Gastrocnemius medialis (tissue), 4 donors: ENCODE measurements at regions not wholly inside any gene's neighbourhood (a gene's known extent, or its start where the extent isn't known, plus 50 kb on each side); places are given as distances from the start of the nearest gene placed in this dataset.

Experiments
- ATAC-seq, 2 donors: fragments of 150-250 bp; one replicate each; pipeline ENCODE4 v1.9.1; 2016
- DNase-seq, 2 donors: peaks; one replicate each; pipeline ENCODE4 v3.0.0-alpha.2; 2019
- H3K27ac ChIP-seq, 4 donors: fragments of 200-600 bp; sonication (generic); 1 replicate in 1 of 4; 2 replicates in 3 of 4; pipeline ENCODE4 v1.5.1; 2016 to 2018; ENCODE audit warnings: mild to moderate bottlenecking in 2 of 4, moderate library complexity in 1 of 4
- H3K27me3 ChIP-seq, 3 donors: fragments of 200-600 bp; sonication (generic) in 2 of 3; 1 replicate in 1 of 3; 2 replicates in 2 of 3; pipeline versions ENCODE4 v1.5.1 to v1.6.0; 2016 to 2019; ENCODE audit warnings: mild to moderate bottlenecking in 1 of 3, moderate library complexity in 1 of 3
- H3K36me3 ChIP-seq, 2 donors: fragments of 200-600 bp; sonication (generic) in 1 of 2; one replicate each; pipeline ENCODE4 v1.5.1; 2017 to 2018
- H3K4me1 ChIP-seq, 2 donors: fragments of 200-600 bp; sonication (generic) in 1 of 2; one replicate each; pipeline ENCODE4 v1.5.1; 2016 to 2017; ENCODE audit warnings: mild to moderate bottlenecking in 2 of 2
- H3K4me3 ChIP-seq, 4 donors: fragments of 200-600 bp; sonication (generic) in 3 of 4; 1 replicate in 1 of 4; 2 replicates in 3 of 4; pipeline ENCODE4 v1.5.1; 2016 to 2019; ENCODE audit warnings: mild to moderate bottlenecking in 2 of 4
- H3K9me3 ChIP-seq, 3 donors: fragments of 200-600 bp; sonication (generic) in 2 of 3; 1 replicate in 1 of 3; 2 replicates in 2 of 3; pipeline ENCODE4 v1.5.1; 2016 to 2019
- POLR2A ChIP-seq, 2 donors: fragments of 450-650 bp; IDR thresholded peaks; one replicate each; pipeline ENCODE4 v1.6.1; 2017; ENCODE audit warnings: antibody characterized with exemption in 2 of 2, mild to moderate bottlenecking in 2 of 2, moderate library complexity in 2 of 2
- in situ Hi-C, 4 donors: fragments of 200-750 bp; cut with MboI; loops; one replicate each; pipeline versions ENCODE4 v1.15.0 to v1.8.0; 2017; ENCODE audit warnings: low sequenced_read_pairs in 4 of 4
- intact Hi-C: fragments of 100-400 bp; cut with DNase I; formaldehyde crosslinking; loops from one replicate; pipeline ENCODE4 v1.15.1; 2023; ENCODE audit warnings: low total_unique reads
- TF ChIP-seq, protein P1 (sequence below), 5 experiments: fragments of 450-650 bp in 3 of 5; fragments of 200-600 bp in 2 of 5; sonication (generic) in 2 of 5; IDR thresholded peaks in 4 of 5; conservative IDR thresholded peaks in 1 of 5; 1 replicate in 4 of 5; 2 replicates in 1 of 5; pipeline ENCODE4 v1.5.1; 2016 to 2019; ENCODE audit warnings: antibody characterized with exemption in 5 of 5, mild to moderate bottlenecking in 3 of 5, moderate library complexity in 3 of 5

DNA sequence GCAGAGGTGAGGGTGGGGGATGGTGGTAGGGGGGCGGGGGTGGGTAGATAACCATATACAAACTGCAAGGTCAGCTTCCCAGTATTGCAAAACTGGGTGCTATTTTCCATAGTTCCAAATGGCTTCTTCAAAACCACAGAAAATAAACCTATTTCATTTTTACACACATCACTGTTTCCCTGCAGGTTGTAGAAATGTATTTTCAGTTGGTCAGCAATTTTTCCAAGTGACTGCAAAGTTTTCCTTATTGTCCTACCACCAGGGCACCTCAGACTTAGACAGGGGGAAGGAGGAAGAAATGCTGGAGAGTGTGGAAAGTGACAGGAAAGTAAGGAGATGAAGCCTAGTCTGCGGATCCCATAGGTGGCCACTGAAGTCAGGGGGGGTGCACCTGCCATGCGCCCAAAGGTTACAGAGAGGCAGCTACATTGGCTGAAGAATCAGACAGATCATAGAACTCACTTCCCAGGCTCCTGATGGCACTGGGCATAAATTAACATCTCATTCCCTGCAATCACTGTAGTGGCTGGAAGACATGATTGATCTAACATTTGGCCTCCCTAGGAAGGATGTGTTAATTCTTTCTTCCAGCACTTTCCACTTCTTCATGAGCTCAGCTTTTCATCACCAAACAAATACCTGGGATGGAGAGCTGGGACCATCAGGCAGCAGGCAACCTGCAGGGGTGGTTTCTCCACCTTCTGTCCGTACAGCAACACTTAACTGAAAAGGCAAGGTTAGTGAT is 402.0 kb downstream of the HNRNPD start:
- DNase-seq = no peak
- ATAC-seq = no peak
- TF ChIP-seq, protein P1, sequence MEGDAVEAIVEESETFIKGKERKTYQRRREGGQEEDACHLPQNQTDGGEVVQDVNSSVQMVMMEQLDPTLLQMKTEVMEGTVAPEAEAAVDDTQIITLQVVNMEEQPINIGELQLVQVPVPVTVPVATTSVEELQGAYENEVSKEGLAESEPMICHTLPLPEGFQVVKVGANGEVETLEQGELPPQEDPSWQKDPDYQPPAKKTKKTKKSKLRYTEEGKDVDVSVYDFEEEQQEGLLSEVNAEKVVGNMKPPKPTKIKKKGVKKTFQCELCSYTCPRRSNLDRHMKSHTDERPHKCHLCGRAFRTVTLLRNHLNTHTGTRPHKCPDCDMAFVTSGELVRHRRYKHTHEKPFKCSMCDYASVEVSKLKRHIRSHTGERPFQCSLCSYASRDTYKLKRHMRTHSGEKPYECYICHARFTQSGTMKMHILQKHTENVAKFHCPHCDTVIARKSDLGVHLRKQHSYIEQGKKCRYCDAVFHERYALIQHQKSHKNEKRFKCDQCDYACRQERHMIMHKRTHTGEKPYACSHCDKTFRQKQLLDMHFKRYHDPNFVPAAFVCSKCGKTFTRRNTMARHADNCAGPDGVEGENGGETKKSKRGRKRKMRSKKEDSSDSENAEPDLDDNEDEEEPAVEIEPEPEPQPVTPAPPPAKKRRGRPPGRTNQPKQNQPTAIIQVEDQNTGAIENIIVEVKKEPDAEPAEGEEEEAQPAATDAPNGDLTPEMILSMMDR (IDR thresholded peaks at IDR 0.05 in 4 of 5, conservative IDR thresholded peaks at IDR 0.05 in 1 of 5) = no peak
- TF ChIP-seq POLR2A (IDR thresholded peaks at IDR 0.05) = no peak
- intact Hi-C loops (no loop called here), in situ Hi-C loops (no loop called here)
- no peaks in the 10 kb centered on the region for H3K27me3 ChIP-seq
- H3K9me3 ChIP-seq = no peaks in the 10 kb centered on the region
- no peak overlapping the region for H3K27ac ChIP-seq
- H3K36me3 ChIP-seq = no peaks in the 10 kb centered on the region
- H3K4me1 ChIP-seq = no peaks in the 10 kb centered on the region
- no peak overlapping the region for H3K4me3 ChIP-seq

DNA sequence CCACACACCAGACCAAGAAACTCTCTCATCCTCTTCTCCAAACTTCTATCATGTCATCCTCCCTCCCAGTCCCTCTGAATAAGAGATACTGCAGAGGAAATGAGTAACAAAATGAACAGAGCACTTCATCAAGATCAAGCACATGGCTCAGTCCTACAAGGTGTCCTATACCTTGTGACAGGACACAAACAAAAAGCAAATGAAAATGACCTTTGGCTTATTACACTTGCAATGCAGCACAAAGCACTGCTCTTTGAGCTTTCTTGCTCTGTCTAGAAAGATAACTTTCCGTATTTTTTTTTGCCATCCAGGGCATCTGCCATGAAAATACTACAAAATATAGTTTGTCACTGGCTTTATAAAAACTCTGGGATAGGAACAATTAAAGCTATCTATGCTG is 402.7 kb downstream of the HNRNPD start:
- intact Hi-C loops (no loop called here), in situ Hi-C loops (no loop called here)
- H3K4me3 ChIP-seq = no peak overlapping the region
- TF ChIP-seq, protein P1 (IDR thresholded peaks at IDR 0.05 in 4 of 5, conservative IDR thresholded peaks at IDR 0.05 in 1 of 5) = no peak
- no peak for TF ChIP-seq POLR2A (IDR thresholded peaks at IDR 0.05)
- ATAC-seq (no peak), DNase-seq (no peak)
- no peaks in the 10 kb centered on the region for H3K4me1 ChIP-seq
- no peaks in the 10 kb centered on the region for H3K36me3 ChIP-seq
- H3K27me3 ChIP-seq = no peaks in the 10 kb centered on the region
- H3K27ac ChIP-seq = no peak overlapping the region
- H3K9me3 ChIP-seq = no peaks in the 10 kb centered on the region

DNA sequence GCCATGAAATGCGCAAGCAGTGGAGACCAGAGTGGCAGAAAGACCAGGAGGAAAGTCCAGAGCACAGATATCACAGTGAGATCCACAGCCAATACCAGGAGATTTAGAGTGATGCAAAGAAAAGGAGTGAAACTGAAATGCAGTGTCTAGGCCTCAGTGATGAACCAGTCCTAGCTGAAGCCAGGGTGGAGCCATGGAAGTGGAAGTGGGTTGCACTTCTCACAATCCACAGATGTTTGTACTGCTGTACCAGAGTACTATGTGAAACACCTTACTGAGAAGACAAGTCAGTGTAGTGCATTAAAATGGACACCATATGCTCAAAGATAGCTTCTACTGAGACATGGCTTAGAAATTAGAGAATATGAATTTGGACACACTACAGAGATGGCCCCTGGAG is 403.3 kb downstream of the HNRNPD start:
- intact Hi-C loops (no loop called here), in situ Hi-C loops (no loop called here)
- no peak overlapping the region for H3K4me3 ChIP-seq
- no peaks in the 10 kb centered on the region for H3K36me3 ChIP-seq
- no peaks in the 10 kb centered on the region for H3K27me3 ChIP-seq
- H3K9me3 ChIP-seq = no peaks in the 10 kb centered on the region
- H3K4me1 ChIP-seq = no peaks in the 10 kb centered on the region
- no peak overlapping the region for H3K27ac ChIP-seq
- TF ChIP-seq, protein P1 (IDR thresholded peaks at IDR 0.05 in 4 of 5, conservative IDR thresholded peaks at IDR 0.05 in 1 of 5) = no peak
- TF ChIP-seq POLR2A (IDR thresholded peaks at IDR 0.05) = no peak
- ATAC-seq (no peak), DNase-seq (no peak)

DNA sequence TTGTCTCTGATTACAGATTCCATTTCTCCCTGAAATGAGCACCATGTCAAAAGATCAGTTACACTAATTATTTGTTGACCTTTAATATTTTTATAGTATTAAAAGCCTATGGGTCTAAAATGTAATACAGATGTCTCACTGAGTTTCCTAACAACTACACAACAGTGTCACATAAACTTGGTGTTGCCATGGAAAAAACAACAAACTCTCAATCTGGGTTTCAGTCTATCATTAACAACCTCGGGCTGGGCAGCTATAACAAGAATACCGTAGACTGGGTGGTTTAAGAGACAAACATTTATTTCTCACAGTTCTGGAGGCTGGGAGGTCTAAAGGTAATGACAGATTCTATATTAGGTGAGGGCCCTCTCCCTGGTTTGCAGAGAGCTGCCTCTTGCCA is 407.1 kb downstream of the HNRNPD start:
- Histone ChIP-seq H3K36me3 (no peaks in the 10 kb centered on the region), H3K27ac (no peak overlapping the region), H3K9me3 (no peaks in the 10 kb centered on the region), H3K4me3 (no peak overlapping the region), H3K27me3 (no peaks in the 10 kb centered on the region), H3K4me1 (no peaks in the 10 kb centered on the region)
- no peak for ATAC-seq
- TF ChIP-seq POLR2A (IDR thresholded peaks at IDR 0.05) = no peak
- TF ChIP-seq, protein P1 (IDR thresholded peaks at IDR 0.05 in 4 of 5, conservative IDR thresholded peaks at IDR 0.05 in 1 of 5) = no peak
- intact Hi-C loops = no loop called here
- in situ Hi-C loops = no loop called here
- DNase-seq = no peak

DNA sequence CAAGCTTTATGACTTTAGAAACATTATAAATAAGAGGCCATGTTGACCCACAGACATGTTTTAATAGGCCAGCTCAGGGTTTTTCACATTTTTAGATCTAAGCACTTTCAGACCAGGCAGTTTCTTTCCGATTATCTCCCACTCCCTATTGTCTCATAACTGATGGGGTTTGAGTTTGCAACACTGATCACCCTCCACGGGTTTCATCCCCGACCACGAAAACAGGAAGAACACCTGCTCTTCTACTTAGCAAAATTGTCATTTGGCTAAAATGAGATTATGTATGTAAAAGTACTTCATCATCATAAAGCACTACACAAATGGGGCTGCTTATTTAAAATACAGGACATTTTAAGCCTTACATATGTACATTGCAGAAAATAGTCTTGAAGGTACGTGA is 407.9 kb downstream of the HNRNPD start:
- H3K27me3 ChIP-seq = no peaks in the 10 kb centered on the region
- no peaks in the 10 kb centered on the region for H3K4me1 ChIP-seq

More for the DNA sequence above, 407.9 kb downstream of the HNRNPD start:
- H3K36me3 ChIP-seq = no peaks in the 10 kb centered on the region
- no peak for TF ChIP-seq POLR2A (IDR thresholded peaks at IDR 0.05)
- TF ChIP-seq, protein P1 (IDR thresholded peaks at IDR 0.05 in 4 of 5, conservative IDR thresholded peaks at IDR 0.05 in 1 of 5) = no peak
- no peaks in the 10 kb centered on the region for H3K9me3 ChIP-seq
- no peak overlapping the region for H3K4me3 ChIP-seq
- H3K27ac ChIP-seq = no peak overlapping the region
- ATAC-seq (no peak), DNase-seq (no peak)
- intact Hi-C loops (no loop called here), in situ Hi-C loops (no loop called here)
